AG20443 (cell line): ENCODE measurements at regions not wholly inside any gene's neighbourhood (a gene's known extent, or its start where the extent isn't known, plus 50 kb on each side); places are given as distances from the start of the nearest gene placed in this dataset.

Experiments
- DNase-seq: peaks from one replicate; pipeline ENCODE4 v3.0.0; 2012; ENCODE audit warnings: low spot score, mixed read lengths

DNA sequence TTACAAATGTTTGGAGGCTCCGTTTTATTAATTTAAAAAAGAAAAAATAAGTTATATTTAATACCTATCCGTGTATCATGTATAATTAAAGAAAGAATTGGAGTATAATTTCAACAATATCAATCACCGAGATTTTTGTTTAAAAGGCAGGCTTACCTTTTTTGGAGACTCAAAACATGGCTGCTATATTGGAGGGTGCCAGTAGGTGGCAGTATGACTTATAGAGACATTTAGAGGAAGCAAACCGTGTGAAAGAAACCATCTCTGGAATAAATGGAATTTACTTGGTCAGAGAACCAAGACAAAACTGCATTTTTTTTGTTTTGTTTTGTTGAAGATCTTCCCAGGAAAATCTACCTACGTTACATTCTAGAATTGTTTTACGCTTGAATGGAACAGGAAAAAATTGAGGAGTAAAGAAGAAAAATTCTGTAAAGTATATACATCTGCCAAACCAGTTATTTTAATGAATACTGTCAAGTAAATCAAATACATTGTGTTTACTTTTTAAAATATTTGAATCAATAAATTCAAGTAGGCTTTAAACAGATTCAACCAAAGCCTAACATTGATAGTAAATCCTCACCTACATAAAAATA, 802.6 kb upstream of the ALCAM start:
- DNase-seq: peak; percentile 11

DNA sequence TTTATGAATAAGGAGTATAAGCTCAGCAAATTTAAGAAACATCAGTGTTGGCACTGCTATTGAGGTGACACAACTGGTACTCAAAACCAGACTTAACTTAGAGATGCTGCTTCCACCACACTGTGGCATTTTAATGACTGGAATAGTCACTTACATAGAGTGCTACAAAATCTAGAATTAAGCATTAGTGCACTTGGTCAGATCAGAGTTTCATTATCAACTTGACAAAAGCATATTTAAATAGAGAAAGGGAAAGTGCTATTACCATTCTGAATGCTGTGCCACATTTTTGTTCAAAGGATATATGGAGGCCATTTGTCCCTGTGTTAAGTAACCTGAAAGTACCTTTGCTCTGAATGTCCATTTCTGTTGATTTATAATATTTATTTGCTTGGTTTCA, 800.7 kb upstream of the ALCAM start:
- no peak for DNase-seq

DNA sequence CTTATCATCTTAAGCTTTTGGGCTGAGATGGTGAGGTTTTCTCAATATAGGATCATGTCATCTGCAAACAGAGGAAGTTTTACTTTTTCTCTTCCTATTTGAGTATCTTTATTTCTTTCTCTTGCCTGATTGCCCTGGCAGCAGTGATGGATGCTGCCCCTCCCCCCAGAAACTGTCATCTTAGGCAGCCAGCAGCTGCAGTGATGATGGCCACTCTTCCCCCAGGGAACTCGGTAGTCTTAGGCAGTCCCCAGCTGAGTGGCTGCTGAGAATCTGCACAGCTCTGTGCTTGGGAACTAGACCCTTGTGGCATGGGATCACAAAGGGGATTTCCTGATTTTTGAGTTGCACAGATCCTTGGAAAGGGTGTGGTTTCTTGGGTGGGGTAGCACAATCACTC, 791.1 kb upstream of the ALCAM start:
- DNase-seq: no peak

DNA sequence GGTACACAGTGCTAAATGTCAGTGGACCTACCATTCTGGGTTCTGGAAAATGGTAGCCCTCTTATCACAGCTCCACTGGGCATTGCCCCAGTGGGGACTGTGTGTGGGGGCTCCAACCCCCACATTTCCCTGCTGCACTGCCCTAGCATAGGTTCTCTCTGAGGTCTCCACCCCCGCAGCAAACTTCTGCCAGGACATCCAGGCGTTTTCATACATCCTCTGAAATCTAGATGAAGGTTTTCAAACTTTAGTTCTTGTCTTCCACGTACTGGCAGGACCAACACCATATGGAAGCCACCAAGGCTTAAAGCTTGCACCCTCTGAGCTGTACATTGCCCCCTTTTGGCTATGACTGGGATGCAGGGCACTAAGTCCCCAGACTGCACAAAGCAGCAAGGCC, 788.2 kb upstream of the ALCAM start:
- DNase-seq: no peak

DNA sequence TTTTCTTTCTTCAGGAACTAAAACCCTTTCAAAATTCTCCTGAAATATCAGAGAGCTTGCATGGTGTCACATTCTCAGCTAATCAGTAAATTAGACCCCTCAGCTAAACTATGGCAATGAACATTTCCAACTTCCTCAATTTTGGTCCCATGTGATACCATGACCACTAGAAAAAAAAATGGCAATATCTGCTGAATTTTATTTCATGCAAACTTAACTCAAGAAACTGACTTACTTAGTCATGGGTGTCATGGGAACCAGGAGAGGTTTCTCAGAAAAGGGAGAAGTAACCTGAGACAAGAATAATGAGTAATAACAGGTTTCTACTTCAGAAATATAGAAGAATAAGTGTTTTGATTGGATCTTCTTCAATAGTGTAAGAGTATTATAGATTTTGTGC, 784.6 kb upstream of the ALCAM start:
- DNase-seq: no peak

DNA sequence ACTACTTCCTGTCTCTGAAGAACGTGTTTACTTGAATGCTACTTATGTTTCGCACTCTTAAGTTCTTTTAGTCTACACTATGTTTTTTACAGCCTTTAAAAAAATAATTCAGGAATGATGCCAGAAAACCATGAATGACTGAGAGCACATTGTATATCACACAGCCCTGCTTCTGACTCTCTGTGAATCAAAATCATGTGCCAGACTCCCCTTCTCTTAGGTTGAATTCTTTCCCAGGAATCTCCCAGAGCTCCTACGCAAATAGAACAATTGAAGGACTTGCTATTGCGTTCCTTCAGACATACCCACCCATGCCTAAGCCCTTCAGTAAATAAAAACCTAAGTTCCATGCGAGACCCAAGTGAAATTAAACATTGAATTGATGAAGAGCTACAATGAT, 782.0 kb upstream of the ALCAM start:
- DNase-seq: no peak

DNA sequence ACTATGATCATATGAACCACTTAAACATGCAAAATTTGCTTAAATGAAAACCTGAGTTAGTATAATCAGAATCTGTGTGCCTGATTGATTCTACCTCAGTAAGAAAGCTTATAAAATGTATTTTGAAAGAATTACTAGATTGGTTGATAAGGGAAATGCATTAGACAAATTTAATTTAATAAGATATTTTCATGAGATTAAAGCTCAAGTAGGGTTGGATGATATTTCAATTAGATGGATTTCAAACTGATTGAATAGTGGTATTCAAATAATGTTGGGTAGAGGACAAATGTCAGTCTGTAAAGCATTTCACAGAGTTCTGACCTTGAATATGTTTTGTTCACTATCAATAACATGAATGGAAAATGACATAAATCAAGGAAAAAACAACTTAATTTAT, 780.4 kb upstream of the ALCAM start:
- no peak for DNase-seq

DNA sequence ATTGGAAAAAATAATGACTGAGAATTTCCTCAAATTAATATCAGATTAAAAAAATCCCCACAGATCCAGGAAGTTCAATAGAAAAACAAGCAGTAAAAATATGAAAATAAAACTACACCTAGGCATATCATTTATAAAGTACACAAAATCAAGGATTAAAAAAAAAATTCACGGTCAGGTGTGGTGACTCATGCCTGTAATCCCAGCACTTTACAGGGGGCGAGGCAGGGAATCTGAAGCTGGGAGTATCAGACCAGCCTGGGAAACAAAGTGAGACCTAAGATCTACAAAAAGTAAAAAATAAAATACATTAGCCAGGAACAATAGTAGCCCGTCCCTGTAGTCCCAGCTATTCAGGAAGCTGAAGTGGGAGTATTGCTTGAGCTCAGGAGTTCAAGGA, 778.3 kb upstream of the ALCAM start:
- no peak for DNase-seq

DNA sequence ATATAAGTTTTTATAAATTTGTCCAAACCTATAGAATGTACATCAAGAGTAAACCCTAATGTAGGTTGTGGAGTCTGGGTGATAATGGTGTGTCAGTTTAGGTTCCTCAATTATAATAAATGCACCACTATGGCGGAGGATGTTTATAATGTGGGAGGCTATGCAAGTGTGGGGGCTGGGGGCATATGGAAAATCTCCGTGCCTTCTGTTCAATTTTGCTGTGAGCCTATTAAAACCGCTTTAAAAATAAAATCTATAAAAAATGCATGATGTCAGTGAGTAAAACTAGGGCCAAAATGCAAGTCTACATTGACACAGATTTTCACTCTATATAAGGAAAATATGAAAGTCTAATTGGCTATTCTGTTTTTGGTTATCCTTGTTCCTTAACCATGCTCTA, 774.9 kb upstream of the ALCAM start:
- no peak for DNase-seq

DNA sequence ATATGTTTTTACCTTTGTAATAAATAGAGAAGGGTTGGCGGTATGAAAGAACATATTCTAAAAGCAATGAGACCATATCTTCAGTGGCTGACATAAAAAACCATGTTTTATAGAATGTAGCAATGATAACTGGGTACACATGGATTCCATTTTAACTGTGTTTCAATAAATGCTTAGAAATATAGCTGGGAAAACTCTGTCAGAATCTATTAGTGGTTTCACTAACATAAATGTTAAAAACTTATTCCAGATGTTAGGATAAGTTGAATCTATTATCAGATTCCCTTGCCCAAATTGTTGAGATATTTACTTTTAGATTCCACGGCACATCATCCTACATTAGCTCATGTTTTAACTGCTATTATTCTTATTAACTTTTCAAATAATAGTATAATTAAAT, 772.2 kb upstream of the ALCAM start:
- DNase-seq: no peak

DNA sequence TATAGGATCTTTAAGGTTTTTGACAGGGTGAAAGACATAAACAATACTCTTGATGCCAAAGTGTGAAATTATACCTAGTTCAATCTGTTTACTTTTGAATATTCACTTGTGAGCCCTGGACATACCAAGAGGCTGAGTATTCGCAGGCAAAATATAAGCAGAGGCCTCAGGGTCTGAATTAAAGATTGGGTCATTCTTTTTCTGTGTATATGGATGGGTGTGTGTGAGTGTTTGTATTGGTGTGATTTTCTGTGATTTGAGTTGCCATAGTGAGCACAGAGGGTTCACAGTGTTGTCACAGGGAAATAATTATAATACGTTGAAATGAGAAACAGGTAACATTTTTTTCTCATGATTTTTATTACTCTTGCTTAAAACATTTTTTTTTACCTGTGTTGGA, 770.7 kb upstream of the ALCAM start:
- DNase-seq: no peak

DNA sequence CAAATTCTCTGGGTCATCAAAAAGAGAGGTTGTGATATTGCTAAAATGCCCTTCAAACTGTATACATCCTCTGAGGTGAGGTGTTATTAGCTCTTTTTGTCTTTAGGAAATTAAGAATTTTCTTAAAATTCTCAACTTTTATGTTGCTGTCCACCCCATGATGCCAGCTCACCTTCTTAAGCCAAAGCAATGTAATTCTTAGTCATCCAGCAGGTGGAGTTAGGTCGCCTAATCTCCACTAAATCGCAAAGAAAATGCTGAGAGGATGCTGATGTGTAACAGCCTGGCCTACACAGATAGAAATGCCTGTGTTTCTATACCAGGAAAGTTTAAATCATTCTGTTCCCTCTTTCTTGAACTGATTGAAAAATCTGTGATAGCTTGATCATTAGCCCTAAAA, 770.2 kb upstream of the ALCAM start:
- DNase-seq: peak; percentile 26

DNA sequence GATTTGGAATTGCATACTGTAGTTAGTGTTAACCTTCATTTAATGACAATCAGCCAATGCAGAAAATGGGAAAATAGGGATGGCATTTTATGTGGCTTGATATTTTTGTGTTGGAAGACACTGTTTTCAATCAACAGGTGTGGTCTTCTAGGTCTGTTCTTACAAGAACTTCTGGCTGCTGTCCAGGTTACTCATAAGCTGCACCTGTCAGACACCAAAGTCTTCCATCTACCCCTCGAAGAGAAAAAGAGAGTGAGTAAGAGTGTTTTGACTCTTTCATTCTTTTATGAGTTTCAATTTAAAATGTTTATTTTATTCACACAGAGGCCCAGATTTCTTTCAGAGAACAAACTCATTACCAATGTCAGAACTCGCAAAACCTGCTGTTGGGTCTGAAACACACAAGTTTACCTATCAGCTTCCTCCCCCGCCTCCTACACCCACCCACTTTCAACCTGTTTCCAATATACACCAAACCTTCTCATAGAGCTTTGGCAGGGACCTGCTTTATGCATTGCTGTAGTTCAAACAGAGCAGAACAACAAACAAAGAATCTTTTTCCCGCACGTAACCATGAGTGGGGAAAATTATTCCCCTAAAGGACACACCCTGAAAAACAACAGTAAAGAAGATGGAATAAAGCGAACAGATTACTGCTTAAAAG, 767.7 kb upstream of the ALCAM start:
- no peak for DNase-seq

DNA sequence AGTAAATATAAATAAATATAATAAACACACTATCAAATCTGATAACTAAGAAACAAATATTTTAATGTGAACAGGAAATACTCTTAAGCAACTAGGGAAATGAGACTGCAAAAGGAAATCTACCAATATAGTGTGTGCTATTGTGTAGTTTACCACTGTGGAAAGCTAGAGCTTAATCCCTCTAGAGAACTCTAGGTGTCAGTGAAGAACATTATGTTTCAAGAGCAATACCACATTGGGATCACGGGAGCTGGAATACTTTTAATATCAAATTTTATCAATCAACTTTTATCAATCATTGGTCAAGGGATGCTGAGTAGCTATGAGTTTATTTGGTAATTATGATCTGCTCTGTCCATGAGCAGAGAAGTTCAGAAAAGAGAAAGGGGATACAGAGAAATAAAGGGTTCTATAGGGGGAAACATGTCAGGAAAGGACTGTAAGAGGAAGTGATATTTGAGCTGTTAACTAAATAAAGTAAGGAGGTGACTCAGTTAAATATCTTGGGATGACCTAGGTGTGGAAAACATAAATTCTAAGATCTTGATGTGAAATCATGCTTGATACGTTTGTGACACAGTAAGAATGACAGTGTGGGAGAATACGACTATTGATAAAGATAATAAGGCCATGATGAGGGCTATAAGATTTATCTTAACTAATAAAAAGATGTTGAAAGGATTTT, 762.2 kb upstream of the ALCAM start:
- peak; percentile 39 for DNase-seq

DNA sequence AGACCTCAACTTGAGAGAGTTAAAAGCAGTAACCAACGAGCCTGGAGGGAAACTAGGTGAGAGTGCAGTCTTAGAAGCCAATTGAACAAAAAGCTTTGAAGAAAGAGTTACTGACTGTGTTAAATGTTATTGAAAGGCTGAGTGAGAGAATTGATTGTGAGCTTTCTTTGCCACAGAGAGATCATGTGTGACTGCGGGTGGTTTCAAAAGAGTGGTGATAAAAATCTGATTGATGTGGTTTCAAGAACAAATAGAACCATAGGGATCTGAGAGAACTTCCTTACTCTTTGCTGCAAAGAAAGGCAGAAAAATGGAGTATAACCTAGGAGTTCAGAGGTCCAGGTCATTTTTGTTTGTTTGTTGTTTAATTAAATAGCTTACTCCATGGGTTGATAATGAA, 759.9 kb upstream of the ALCAM start:
- DNase-seq: no peak

DNA sequence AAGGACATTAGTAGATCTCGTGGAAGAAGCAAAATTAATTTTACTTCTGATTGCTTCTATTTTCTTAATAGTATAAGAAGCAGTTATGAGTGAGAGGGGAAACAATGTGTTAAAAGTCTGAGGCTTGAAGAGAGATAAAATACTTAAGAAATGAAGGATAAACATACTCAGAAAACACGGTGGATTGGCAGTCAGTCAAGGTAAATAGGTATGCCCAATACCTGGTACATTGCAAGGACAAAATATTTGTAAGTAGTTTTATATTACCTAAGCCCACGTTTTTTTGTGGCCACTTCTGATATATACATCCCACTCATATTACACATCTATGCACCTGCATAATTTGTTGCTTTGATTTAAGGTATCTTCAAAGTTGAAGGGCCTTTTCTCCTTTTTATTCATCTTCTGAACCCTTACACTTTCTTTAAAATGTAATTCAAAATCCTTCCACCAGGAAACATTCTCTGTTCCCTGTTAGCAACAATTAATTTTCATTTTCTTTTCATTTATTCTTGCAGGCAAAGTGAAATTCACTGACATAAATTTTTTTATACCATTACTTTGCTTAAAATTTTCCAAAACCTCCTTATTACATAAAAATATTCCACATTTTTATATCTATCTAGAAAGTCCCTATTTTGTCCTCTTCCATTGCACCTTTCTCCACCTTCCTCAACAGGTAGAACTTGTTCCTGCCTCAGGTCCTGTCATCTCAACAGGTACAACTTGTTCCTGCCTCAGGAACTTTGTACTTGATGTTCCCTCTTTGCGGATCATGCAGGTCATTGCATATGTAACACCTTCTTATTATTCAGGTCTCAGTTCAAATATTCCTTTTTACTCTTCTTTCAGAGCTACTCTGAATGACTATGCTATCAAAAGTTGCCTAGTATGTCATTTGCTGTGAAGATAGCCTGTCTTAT, 755.7 kb upstream of the ALCAM start:
- DNase-seq: no peak

DNA sequence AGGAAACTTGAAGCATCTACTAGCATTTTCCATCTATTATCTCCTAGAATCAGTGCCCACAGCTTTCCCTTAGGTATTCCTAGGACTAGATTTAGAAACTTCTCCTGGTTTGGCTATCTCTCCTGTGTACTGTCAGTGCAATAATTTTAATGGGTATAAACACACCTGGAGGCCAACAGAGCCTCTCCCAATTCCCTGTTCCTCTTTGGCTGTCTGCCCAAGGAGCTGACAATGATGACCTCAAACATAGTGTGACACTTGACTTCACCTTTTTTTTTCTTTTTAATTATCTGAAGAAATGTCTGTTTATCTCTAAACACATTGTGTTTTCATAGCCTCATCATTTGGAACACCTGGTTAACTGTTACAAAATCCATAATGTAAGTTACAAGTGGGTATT, 754.5 kb upstream of the ALCAM start:
- DNase-seq: no peak

DNA sequence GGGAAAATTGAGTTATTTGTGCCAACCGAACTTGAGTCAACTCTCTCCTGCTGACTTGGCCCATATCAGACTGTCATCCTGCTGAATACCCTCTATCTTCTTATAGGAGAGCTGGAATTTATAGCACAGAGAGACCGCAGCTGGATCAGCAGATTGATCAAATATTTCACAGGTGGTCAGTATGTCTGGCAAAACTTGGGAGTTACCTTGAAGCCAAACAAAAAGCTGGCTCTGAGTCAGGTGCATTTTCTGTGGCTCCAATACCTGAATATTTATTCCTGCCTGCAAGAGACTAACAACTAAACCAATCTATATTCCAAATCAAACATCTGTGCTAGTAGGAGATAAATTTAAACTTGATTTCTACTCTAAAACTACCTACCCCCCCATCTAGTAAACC, 752.1 kb upstream of the ALCAM start:
- DNase-seq: no peak

DNA sequence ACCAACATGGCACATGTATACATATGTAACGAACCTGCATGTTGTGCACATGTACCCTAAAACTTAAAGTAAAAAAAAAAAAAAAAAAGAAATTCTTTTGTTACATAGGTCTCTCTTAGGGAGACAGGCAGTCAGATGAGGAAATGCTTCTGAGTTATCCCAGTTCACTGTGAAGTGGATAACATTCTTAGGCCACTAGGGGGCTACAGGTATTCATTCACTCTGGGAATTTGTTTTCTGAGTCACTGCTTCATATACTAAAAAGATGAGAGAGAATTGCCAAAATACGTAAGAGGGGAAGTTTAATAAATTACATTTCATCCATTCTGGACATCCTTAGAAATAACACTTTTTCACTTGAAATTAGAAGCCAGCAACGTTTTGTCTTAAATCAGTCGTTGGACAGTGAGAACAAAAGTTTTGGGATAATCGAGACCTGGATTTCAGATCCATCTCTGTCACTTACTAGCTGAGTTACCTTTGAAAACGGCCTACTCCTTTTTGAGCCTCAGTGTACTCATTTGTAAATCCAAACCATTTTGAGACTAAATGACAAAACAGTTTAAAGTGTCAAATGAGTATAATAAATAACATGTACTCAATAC, 738.4 kb upstream of the ALCAM start:
- peak; percentile 48 for DNase-seq

DNA sequence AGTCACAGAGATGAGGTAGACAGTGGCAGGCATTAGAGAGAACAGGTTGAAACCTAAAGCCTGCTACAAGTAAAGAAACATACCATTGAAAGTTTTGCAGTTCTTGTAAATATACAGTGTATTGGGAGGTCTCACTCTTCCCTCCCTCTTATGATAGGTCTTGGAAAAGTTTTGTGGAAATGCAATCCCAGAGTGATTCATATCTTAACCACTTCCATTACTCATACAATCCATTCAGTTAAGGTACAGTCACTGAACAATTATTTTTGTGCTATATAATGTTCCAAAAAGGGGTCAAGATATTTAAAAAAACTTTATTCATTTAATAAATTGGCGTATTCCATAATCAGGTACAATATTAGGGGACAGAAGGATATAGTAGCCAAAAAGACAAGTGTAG, 737.7 kb upstream of the ALCAM start:
- DNase-seq: peak; percentile 60

DNA sequence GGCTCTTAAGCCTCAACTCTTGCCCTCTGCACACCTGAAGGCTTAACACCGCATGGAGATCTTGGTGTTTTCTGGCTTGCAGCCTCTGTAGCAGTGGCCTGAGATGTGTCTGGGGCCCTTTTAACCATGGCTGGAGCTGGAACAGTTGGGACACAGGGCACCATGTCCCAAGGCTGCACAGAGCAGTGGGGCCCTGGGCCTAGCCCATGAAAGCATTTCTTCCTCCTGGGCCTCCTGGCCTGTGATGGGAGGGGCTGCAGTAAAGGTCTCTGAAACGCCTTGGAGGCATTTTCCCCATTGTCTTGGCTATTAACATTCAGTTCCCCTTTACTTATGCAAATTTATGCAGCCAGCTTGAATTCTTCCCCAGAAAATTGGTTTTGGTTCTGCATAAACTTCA, 735.5 kb upstream of the ALCAM start:
- DNase-seq: no peak

DNA sequence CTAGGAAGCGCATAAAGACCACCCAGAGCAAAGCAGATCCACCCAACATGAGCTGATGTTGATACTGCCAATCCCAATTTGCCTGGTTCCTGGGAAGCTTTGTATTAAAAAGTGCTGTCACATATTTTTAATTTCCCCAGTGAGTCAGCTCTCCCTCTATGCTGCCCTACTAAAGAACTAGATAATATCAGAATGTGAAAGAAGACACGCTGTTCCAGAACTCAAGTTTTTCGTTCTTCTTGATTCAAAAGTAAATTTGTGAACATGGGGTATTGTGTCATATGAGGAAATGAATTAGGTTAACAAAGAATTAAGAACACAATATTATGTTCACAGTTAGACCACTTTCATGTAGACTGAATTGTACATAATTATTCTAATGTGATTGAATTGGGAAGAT, 734.2 kb upstream of the ALCAM start:
- DNase-seq: no peak
